ENCODE measurements at regions not wholly inside any gene's neighbourhood (a gene's known extent, or its start where the extent isn't known, plus 50 kb on each side); places are given as distances from the start of the nearest gene placed in this dataset.

DNA sequence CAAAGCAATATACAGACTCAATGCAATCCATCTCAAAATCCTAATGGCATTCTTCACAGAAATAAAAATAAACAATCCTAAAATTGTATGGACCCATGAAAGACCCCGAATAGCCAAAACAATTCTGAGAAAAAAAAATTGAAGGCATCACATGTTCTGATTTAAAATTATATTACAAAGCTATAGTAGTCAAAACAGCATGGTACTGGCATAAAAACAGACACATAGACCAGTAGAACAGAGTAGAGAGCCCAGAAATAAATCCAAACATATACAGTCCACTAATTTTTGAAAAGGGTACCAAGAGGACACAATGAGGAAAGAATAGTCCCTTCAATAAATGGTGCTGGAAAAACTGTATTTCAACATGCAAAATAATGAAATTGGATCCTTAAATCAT lies 70.4 kb upstream of the THRB start:
- TF ChIP-seq, protein P1, sequence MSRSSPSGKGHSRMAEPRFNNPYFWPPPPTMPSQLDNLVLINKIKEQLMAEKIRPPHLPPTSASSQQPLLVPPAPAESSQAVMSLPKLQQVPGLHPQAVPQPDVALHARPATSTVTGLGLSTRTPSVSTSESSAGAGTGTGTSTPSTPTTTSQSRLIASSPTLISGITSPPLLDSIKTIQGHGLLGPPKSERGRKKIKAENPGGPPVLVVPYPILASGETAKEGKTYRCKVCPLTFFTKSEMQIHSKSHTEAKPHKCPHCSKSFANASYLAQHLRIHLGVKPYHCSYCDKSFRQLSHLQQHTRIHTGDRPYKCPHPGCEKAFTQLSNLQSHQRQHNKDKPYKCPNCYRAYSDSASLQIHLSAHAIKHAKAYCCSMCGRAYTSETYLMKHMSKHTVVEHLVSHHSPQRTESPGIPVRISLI (tag by site-specific recombination; IDR thresholded peaks at IDR 0.05): no peak
- 0 out of 2 replicates have a peak, but pooled peaks have one; percentile 10 for TF ChIP-seq ZNF626 (tag by site-specific recombination; IDR thresholded peaks at IDR 0.05)
- ChIA-PET CTCF (no interaction called here), POLR2A (no interaction called here)
- Histone ChIP-seq H3K9me3 (ENCODE audit: control insufficient read depth, insufficient read depth, low read depth, low read length) (no peaks in the 10 kb centered on the region), H3K27ac (ENCODE audit: extremely low read depth, low read depth, low read length) (no peak overlapping the region), H3K4me1 (ENCODE audit: control insufficient read depth, insufficient read depth, low read length) (no peaks in the 10 kb centered on the region), H3K36me3 (ENCODE audit: control insufficient read depth in 2 of 2, insufficient read depth in 1 of 2, low read length in 2 of 2) (no peaks in the 10 kb centered on the region), H3K4me3 (ENCODE audit: low read depth, low read length) (no peak overlapping the region)

DNA sequence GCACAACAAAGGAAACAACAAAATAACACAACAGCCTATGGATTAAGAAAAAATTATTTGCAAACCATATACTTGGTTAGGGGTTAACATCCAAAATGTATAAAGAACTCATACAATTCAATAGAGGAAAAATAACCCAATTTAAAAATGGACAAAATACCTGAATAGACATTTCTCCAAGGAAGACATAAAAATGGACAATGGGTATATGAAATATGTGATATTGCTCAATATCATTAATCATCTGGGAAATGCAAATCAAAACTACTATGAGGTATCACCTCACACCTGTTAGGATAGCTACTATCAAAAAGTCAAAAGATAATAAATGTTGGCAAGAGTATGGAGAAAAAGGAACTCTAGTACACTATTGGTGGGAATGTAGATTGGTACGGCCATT lies 71.0 kb upstream of the THRB start:
- ChIA-PET CTCF (no interaction called here), POLR2A (no interaction called here)
- Histone ChIP-seq H3K4me3 (ENCODE audit: low read depth, low read length) (no peak overlapping the region), H3K36me3 (ENCODE audit: control insufficient read depth in 2 of 2, insufficient read depth in 1 of 2, low read length in 2 of 2) (no peaks in the 10 kb centered on the region), H3K4me1 (ENCODE audit: control insufficient read depth, insufficient read depth, low read length) (no peaks in the 10 kb centered on the region), H3K27ac (ENCODE audit: extremely low read depth, low read depth, low read length) (no peak overlapping the region), H3K9me3 (ENCODE audit: control insufficient read depth, insufficient read depth, low read depth, low read length) (no peaks in the 10 kb centered on the region)
- TF ChIP-seq, protein P2, sequence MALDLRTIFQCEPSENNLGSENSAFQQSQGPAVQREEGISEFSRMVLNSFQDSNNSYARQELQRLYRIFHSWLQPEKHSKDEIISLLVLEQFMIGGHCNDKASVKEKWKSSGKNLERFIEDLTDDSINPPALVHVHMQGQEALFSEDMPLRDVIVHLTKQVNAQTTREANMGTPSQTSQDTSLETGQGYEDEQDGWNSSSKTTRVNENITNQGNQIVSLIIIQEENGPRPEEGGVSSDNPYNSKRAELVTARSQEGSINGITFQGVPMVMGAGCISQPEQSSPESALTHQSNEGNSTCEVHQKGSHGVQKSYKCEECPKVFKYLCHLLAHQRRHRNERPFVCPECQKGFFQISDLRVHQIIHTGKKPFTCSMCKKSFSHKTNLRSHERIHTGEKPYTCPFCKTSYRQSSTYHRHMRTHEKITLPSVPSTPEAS (tag by site-specific recombination; IDR thresholded peaks at IDR 0.05): no peak
- TF ChIP-seq, protein P3, sequence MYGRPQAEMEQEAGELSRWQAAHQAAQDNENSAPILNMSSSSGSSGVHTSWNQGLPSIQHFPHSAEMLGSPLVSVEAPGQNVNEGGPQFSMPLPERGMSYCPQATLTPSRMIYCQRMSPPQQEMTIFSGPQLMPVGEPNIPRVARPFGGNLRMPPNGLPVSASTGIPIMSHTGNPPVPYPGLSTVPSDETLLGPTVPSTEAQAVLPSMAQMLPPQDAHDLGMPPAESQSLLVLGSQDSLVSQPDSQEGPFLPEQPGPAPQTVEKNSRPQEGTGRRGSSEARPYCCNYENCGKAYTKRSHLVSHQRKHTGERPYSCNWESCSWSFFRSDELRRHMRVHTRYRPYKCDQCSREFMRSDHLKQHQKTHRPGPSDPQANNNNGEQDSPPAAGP (tag by site-specific recombination; IDR thresholded peaks at IDR 0.05): no peak
- TF ChIP-seq, protein P1 (tag by site-specific recombination; IDR thresholded peaks at IDR 0.05): no peak
- no peak for TF ChIP-seq ZBTB20 (tag by site-specific recombination; IDR thresholded peaks at IDR 0.05)
- TF ChIP-seq, protein P4, sequence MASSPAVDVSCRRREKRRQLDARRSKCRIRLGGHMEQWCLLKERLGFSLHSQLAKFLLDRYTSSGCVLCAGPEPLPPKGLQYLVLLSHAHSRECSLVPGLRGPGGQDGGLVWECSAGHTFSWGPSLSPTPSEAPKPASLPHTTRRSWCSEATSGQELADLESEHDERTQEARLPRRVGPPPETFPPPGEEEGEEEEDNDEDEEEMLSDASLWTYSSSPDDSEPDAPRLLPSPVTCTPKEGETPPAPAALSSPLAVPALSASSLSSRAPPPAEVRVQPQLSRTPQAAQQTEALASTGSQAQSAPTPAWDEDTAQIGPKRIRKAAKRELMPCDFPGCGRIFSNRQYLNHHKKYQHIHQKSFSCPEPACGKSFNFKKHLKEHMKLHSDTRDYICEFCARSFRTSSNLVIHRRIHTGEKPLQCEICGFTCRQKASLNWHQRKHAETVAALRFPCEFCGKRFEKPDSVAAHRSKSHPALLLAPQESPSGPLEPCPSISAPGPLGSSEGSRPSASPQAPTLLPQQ (tag by site-specific recombination; IDR thresholded peaks at IDR 0.05): no peak
- TF ChIP-seq YY1 (tag by site-specific recombination; IDR thresholded peaks at IDR 0.05): no peak
- TF ChIP-seq ZNF514 (tag by site-specific recombination; IDR thresholded peaks at IDR 0.05): no peak
- TF ChIP-seq WT1 (tag by site-specific recombination; IDR thresholded peaks at IDR 0.05): no peak
- TF ChIP-seq OSR2 (tag by site-specific recombination; IDR thresholded peaks at IDR 0.05): no peak
- TF ChIP-seq TCF7L2 (IDR thresholded peaks at IDR 0.05; ENCODE audit: borderline replicate concordance, low read depth, low read length): no peak
- no peak for TF ChIP-seq ZNF221 (tag by site-specific recombination; IDR thresholded peaks at IDR 0.05; ENCODE audit: borderline replicate concordance)
- TF ChIP-seq SALL2 (tag by site-specific recombination; IDR thresholded peaks at IDR 0.05; ENCODE audit: borderline replicate concordance): no peak
- TF ChIP-seq ZNF16 (tag by site-specific recombination; IDR thresholded peaks at IDR 0.05; ENCODE audit: low read depth): no peak
- TF ChIP-seq EGR2 (tag by site-specific recombination; IDR thresholded peaks at IDR 0.05; ENCODE audit: low read depth): no peak
- TF ChIP-seq, protein P5, sequence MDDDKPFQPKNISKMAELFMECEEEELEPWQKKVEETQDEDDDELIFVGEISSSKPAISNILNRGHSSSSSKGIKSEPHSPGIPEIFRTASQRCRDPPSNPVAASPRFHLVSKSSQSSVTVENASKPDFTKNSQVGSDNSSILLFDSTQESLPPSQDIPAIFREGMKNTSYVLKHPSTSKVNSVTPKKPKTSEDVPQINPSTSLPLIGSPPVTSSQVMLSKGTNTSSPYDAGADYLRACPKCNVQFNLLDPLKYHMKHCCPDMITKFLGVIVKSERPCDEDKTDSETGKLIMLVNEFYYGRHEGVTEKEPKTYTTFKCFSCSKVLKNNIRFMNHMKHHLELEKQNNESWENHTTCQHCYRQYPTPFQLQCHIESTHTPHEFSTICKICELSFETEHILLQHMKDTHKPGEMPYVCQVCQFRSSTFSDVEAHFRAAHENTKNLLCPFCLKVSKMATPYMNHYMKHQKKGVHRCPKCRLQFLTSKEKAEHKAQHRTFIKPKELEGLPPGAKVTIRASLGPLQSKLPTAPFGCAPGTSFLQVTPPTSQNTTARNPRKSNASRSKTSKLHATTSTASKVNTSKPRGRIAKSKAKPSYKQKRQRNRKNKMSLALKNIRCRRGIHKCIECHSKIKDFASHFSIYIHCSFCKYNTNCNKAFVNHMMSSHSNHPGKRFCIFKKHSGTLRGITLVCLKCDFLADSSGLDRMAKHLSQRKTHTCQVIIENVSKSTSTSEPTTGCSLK (tag by site-specific recombination; IDR thresholded peaks at IDR 0.05): no peak
- TF ChIP-seq, protein P6, sequence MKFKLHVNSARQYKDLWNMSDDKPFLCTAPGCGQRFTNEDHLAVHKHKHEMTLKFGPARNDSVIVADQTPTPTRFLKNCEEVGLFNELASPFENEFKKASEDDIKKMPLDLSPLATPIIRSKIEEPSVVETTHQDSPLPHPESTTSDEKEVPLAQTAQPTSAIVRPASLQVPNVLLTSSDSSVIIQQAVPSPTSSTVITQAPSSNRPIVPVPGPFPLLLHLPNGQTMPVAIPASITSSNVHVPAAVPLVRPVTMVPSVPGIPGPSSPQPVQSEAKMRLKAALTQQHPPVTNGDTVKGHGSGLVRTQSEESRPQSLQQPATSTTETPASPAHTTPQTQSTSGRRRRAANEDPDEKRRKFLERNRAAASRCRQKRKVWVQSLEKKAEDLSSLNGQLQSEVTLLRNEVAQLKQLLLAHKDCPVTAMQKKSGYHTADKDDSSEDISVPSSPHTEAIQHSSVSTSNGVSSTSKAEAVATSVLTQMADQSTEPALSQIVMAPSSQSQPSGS (tag by site-specific recombination; IDR thresholded peaks at IDR 0.05; ENCODE audit: low read depth): no peak
- no peak for TF ChIP-seq ZNF777 (tag by site-specific recombination; IDR thresholded peaks at IDR 0.05; ENCODE audit: borderline replicate concordance)
- TF ChIP-seq, protein P7, sequence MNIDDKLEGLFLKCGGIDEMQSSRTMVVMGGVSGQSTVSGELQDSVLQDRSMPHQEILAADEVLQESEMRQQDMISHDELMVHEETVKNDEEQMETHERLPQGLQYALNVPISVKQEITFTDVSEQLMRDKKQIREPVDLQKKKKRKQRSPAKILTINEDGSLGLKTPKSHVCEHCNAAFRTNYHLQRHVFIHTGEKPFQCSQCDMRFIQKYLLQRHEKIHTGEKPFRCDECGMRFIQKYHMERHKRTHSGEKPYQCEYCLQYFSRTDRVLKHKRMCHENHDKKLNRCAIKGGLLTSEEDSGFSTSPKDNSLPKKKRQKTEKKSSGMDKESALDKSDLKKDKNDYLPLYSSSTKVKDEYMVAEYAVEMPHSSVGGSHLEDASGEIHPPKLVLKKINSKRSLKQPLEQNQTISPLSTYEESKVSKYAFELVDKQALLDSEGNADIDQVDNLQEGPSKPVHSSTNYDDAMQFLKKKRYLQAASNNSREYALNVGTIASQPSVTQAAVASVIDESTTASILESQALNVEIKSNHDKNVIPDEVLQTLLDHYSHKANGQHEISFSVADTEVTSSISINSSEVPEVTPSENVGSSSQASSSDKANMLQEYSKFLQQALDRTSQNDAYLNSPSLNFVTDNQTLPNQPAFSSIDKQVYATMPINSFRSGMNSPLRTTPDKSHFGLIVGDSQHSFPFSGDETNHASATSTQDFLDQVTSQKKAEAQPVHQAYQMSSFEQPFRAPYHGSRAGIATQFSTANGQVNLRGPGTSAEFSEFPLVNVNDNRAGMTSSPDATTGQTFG (tag by site-specific recombination; IDR thresholded peaks at IDR 0.05; ENCODE audit: borderline replicate concordance): no peak
- TF ChIP-seq ZNF510 (tag by site-specific recombination; IDR thresholded peaks at IDR 0.05; ENCODE audit: insufficient replicate concordance): no peak

All from HEK293 (cell line).